T47D (cell line): ENCODE measurements at regions not wholly inside any gene's neighbourhood (a gene's known extent, or its start where the extent isn't known, plus 50 kb on each side); places are given as distances from the start of the nearest gene placed in this dataset.
"Not testable (repeated sequence)": the region's sequence is repeated elsewhere in the genome, so short reads cannot be mapped to it uniquely, and the experiment has no call there.

Experiments
- DNase-seq, 2 experiments: peaks; one replicate each; pipeline versions ENCODE4 v3.0.0 to v3.0.0-alpha.2; 2011 to 2012; ENCODE audit warnings: low read depth in 1 of 2, low spot score in 1 of 2
- JUND ChIP-seq: IDR thresholded peaks from 2 replicates; pipeline ENCODE4 v1.6.1; 2012; ENCODE audit warnings: low read depth
- in situ Hi-C: cut with HindIII; loops from 2 replicates; pipeline ENCODE4 v1.10.0; 2016; ENCODE audit warnings: low sequenced_read_pairs, low pct_unique_long_range_greater_than_20kb

DNA sequence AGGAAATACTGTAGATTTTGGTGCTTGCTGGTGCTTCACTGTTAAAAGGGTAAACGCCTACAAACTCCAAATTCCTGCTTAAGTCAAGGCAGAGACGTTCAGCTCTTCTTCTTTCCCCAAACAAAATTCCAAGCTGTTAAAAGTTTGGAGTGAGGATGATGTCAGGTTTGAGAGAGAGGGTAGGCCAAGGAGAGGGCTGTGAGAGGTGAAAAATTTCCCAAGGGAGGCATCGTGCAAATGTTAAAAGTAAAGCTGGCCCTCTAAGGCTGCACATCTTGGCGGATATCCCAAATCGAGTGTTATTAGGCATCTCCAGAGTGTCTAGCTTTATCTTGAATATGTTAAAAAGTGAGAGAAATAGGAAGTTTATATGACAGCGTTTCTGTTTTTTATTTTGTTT, 651.8 kb downstream of the QKI start:
- in situ Hi-C loops = no loop called here

DNA sequence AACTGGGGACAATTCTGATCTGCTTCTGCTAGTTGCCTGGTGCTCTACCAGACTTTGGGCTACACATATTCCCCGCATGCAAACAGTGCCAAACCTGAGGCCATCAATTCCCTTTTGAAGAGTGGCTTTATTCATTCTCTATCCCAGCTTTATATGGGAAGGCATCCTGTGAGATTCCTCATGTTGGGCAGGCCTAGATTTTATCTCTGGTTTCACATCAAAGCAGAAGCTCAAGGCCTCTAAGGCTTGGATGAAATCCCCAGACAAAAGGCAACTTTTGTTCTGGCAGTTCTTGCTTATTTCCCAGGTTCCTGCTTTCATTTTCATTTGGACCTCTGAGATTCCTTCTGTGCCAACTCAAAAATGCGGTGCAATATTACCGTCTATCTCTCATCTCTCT, 648.8 kb downstream of the QKI start:
- DNase-seq = no peak
- no peak for TF ChIP-seq JUND
- in situ Hi-C loops = no loop called here

More for the DNA sequence above, 651.8 kb downstream of the QKI start:
- no peak for TF ChIP-seq JUND
- DNase-seq = no peak

DNA sequence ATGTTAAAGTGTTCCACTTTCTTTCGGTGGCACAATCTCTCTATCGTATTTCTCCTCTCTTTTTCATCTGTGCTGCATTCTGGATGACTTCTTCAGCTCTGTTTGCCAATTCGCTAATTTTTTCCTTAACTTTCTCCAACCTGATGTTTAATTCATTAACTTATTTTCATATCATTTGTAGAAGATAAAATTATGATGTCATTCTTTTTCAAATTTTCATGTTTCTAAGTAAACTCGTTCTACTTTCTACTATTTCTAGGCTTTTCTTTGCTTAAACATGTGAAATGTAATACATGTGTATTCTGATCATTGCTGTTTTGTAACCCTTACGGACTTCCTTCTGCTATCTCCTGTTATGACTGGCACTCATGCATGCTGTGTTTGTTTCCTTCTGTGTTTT, 648.4 kb downstream of the QKI start:
- TF ChIP-seq JUND = no peak
- in situ Hi-C loops = no loop called here
- no peak for DNase-seq

DNA sequence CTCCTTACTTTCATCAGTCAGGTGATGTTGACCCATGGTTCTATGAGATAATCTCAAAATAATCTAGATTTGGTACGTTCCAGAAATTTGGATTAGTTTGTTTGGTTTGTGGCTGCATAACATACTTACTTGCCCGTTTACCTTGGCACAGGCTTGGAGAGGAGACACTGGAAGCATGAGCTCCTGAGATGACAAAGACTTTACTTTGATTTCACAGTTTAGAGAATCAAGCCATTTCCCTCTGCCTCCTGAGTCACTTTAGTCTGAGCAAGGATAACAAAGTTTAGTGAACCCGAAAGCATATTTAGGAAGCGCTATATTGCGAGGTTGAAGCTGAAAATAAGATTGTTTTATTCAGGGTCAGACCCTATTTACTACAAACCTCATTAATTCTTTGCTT, 643.4 kb downstream of the QKI start:
- no peak for DNase-seq
- in situ Hi-C loops = no loop called here
- TF ChIP-seq JUND = no peak

DNA sequence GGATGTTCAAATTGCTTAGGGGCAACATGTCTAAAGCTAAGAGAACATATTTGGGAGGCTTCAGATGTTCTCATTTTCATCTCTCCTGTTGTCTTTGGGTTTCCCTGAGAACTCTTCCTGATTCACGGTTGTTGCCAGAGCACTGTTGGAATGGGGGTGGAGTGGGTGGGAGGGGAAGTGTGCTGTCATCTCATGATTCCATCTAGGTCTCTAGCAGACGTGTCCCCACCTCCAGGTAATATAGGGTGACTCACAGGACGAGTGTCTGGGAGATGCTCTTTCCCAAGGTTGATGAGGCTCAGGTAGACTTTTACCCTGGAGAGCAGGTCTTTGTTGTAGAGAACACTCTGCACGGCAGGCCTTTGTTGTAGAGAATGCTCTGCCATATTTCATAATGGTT, 636.9 kb downstream of the QKI start:
- no peak for TF ChIP-seq JUND
- DNase-seq = no peak
- in situ Hi-C loops = no loop called here

DNA sequence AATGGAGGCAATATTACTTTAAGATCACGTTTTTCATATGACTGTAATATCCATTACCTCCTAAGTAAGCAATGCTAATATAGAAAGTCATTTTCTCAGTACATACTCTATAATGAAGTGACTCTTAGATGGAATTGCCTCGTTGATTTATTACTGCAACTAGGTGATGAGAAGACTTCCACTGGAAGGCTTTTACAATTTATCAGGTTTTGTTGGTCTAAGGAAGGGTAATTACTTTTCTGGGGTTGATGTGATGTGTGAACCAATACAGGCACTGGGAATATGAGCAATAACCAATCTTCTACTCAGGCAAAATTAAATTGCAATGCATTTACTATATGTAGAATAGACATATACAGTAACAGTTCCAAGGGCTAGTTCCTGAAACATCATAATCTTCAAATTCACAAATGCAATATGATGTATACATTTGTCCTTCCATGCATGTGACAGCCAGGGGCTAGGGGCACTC, 635.0 kb downstream of the QKI start:
- no peak for TF ChIP-seq JUND
- in situ Hi-C loops = no loop called here
- DNase-seq = no peak

DNA sequence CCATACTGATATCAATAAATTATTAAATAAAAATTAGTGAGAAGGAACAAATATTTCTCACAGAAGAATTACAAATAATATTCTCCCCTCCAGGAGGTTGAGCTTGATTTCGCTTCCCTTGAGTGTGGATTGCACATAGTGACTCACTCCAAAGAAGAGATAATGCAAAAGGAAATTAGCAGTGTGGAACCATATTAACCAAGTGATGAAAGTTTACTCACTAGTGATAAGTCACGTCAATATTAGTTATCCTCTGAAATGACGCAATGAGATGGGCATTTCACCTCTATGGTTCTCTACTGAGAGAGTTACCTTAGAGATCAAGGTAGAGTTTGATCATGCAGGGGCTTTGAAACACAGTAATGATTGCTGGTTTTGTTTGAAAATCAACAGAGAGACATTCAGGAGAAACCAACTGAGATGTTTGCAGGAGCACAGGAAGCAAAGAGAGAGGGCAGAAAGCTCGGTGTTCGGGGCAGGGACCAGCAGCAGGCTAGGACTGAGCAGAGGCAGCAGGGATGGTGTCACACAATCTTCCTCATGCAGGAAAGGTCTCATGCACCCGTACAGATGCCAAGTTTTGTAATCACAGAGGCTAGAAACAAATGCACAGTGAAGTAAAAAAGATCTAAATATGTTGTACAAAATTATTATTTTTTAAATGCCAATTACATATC, 634.5 kb downstream of the QKI start:
- TF ChIP-seq JUND = no peak
- in situ Hi-C loops = no loop called here
- no peak for DNase-seq

DNA sequence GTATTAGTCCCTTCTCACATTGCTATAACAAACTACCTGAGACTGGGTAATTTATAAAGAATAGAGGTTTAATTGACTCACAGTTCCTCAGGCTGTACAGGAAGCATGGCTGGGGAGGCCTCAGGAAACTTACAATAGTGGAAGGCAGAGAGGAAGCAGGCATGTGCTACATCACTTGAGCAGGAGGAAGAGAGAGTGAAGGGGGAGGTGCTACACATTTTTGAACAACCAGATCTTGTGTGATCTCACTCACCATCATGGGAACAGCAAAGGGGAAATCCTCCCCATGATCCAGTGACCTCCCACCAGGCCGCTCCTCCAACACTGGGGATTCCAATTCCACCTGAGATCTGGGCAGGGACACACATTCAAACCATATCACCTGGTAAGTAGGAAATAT, 630.6 kb downstream of the QKI start:
- DNase-seq = no peak
- in situ Hi-C loops = no loop called here
- TF ChIP-seq JUND = no peak

DNA sequence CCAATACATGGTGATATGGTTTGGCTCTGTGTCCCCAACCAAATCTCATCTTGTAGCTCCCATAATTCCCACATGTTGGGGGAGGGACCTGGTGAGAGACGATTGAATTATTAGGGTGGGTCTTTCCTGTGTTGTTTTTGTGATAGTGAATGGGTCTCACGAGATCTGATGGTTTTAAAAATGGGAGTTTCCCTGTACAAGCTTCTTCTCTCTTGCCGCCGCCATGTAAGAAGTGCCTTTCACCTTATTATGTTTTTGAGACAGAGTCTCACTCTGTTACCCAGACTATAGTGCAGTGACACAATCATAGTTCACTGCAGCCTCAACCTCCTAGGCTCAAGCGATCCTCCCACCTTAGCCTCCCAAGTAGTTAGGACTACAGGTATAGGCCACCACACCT, 629.1 kb downstream of the QKI start:
- DNase-seq, in situ Hi-C loops: not testable (repeated sequence)

DNA sequence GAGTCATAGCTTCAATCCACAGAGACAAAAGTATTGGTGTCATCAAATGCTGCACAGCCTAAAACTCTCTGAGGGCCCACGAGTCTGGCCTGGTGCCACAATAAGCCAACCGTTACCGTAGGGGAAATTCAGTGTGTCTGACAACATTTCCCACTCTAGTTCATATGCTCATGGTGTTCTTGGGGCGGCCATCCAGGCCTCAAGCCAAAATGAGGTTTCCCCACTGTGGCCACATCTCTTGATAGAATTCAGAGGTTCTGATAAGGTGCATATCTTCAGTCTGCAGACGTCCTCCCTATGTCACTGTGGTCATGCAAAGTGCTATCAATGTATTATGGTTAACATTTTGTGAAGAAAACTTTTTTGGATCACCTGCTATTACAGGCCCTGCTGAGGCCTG, 627.7 kb downstream of the QKI start:
- TF ChIP-seq JUND = no peak
- in situ Hi-C loops = no loop called here
- DNase-seq = no peak

DNA sequence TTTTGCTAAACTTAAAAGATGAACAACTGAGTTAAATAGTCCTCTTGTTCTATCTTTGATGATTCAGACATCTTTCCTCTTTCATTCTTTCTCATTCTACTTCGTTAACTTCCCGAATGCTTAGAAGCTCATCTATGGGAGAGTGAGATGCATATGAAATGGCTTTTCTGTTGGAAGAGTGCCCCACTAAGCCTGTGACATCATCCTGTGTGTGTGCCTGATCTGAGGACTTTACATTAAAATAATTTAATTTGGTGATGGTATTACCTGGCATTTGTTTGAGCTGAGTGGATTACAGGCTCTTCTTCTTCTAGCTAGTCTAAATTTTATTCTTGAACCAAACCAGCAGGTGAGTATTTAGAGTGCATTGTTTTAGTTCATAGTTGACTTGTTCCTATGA, 626.5 kb downstream of the QKI start:
- TF ChIP-seq JUND = no peak
- DNase-seq = no peak
- in situ Hi-C loops = no loop called here

DNA sequence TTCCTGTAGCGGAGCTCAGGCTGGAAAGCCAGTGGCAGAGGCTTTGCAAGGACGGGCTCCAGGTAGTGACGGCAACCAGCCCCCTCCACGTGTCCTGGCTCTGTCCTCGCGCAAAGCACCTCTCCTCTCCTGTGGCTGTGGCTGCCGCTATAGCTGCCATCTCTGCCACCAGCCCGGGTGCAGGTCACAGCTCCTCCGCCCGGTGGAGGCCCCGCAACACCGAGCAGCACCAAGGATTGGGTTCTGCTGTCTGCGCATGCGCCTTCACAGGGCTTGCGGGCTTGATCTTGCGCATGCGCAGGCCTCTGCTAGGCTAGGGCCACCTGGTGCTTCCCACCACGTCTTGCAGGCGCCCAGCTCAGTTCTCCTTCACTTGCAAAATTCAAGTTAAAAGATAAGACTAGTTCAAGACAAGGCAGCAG, 625.4 kb downstream of the QKI start:
- in situ Hi-C loops = no loop called here
- peak; percentile 76 to 90 for DNase-seq
- TF ChIP-seq JUND = no peak

DNA sequence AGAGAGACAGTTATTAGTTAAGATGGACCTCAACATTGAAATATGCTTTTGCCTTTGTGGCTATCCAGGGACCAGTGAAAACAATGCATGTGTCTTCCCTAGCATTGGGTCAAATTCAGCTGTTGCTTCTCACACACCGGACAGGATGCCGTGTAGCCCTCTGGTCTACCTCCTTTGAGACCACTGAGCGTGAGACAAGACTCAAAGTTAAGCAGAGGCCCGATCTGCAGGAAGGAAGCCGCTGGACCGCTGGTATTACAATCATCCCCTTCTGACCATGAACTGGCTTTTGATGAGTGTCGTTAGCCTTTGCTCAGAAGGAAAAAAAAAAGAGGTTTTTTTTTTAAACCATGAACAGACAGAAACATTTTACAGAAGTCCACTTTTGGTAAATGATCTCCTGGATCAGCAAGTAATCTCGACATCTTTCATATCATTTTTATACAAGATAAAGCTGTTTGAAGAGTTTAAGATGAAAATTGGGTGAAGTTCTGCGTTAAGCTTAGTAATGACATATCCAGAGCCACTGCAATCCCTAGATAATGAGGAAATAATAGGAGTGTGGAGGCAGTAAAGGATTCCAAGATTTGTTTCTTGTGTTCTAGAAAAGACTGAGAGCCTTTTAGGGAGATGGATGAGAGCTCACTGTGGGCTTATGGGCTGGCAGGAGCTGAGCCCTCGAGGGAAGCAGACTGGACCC, 622.8 kb downstream of the QKI start:
- DNase-seq = no peak
- in situ Hi-C loops = no loop called here
- no peak for TF ChIP-seq JUND
